Fibroblast of skin of scalp (primary cell): ENCODE measurements at regions not wholly inside any gene's neighbourhood (a gene's known extent, or its start where the extent isn't known, plus 50 kb on each side); places are given as distances from the start of the nearest gene placed in this dataset.
"Not testable (repeated sequence)": the region's sequence is repeated elsewhere in the genome, so short reads cannot be mapped to it uniquely, and the experiment has no call there.

Experiments
- DNase-seq: peaks from one replicate; pipeline ENCODE4 v3.0.0-alpha.2; 2013

- DNase-seq, result no peak
Measured at GRCh38 chr21:15204140-15204969, 139.6 kb upstream of the NRIP1 start.

DNA sequence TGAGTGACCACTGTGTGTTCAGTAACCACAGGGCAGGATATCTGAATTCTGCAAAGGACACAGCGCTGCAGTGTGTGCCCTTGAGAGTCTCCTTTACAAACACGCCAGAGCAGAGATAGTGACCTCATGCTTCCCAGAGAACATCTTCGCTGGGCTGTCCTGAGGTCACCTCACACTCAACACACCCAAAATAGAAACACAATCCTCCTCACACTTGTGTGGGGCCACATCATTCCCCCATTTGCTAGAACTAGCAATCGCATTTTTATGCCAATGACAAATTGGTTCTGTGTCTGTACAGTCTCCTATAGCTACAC is 140.1 kb upstream of the NRIP1 start:
- no peak for DNase-seq

- no peak for DNase-seq
Measured at GRCh38 chr21:15206514-15206913, 141.7 kb upstream of the NRIP1 start.

DNA sequence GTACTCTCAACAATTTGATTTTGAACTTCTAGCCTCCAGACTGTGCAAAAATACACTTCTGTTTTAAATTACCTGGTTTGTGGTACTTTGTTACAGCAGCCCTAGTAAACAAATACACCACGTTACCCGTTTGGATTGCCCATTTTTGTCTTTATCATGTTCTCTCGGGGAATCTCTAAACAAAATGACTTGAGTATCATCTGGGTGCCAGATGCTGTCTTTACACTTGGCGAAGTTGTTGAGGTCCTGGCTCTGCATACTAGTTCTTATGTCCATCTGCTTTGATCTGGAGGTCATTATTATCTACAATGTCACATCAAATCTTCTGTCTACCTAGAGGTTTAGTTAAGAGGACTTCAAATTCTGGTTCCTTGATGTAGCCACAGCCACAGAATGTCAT is 142.4 kb upstream of the NRIP1 start:
- DNase-seq, result no peak

- DNase-seq, result no peak
Measured at GRCh38 chr21:15207635-15208370, 143.0 kb upstream of the NRIP1 start.

DNA sequence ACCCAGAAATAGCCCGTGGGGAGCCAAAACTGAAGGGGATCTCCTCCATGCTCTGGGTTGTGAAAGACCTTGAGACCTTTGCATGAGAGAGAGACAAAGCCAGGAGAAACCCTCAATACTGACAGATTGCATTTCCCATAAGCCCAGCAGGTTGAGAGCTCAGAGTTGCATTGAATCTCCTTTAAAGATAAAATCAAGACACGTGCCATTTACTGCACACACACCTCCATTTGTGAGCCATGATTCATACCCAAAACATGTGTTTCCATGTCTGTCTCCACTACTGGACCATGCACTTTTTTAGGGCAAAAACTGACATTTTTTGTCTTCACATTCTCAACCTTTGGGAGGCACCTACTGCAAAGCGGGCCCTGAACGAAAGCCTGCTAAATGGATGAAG is 144.0 kb upstream of the NRIP1 start:
- DNase-seq, result no peak

- DNase-seq, result no peak
Measured at GRCh38 chr21:15209224-15209623, 144.4 kb upstream of the NRIP1 start.

DNA sequence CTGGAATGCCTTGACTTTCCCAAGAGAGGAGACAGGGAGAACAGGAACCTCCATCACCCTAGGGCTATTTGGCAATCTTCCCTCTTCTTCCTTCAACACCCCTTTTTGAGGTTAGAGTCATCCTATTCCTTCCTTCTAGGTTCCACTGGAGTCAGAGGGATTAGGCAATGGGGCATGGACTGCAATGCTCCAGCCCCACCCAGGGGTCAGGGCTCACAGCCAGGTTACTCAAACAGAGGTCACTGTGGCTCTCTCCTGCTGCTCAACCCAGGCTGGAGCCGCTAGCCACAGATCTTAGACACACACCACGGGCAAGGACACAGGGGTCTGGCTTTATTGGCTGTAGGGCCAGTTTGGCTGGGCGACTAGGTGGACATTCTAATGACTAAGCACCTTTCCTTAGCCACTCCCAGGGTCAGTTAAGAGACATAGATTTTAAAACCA is 145.5 kb upstream of the NRIP1 start:
- DNase-seq, result no peak

GRCh38 chr21:15211491-15212133 is 146.8 kb upstream of the NRIP1 start:
- DNase-seq, result no peak

- no peak for DNase-seq
Measured at GRCh38 chr21:15212206-15212605, 147.4 kb upstream of the NRIP1 start.

DNA sequence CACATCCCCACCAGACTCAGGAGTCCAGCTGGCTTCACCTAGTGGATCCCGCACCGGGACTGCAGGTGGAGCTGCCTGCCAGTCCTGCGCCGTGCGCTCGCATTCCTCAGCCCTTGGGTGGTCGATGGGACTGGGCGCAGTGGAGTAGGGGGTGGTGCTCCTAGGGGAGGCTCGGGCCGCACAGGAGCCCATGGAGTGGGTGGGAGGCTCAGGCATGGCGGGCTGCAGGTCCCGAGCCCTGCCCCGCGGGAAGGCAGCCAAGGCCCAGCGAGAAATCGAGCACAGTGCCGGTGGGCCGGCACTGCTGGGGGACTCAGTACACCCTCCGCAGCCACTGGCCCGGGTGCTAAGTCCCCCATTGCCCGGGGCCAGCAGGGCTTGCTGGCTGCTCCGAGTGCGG is 153.7 kb upstream of the NRIP1 start:
- DNase-seq, result not testable (repeated sequence)

DNA sequence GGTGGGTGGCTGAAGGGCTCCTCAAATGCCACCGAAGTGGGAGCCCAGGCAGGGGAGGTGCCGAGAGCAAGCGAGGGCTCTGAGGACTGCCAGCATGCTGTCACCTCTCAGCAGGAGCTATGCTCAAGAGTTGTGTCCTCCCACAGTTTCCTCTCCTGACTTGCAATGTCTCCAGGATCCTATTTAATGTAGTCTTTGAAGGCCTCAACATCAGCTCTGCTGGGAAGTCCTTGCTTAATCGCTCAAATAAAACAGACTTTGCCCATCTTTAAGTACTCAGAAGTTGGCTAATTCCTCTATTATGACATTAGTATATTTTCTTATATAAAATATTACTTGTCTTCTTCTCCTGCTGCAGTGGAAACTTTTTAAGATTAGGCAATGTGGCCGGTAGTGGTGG is 154.2 kb upstream of the NRIP1 start:
- DNase-seq, result no peak

GRCh38 chr21:15219894-15220293 is 155.1 kb upstream of the NRIP1 start:
- no peak for DNase-seq

DNA sequence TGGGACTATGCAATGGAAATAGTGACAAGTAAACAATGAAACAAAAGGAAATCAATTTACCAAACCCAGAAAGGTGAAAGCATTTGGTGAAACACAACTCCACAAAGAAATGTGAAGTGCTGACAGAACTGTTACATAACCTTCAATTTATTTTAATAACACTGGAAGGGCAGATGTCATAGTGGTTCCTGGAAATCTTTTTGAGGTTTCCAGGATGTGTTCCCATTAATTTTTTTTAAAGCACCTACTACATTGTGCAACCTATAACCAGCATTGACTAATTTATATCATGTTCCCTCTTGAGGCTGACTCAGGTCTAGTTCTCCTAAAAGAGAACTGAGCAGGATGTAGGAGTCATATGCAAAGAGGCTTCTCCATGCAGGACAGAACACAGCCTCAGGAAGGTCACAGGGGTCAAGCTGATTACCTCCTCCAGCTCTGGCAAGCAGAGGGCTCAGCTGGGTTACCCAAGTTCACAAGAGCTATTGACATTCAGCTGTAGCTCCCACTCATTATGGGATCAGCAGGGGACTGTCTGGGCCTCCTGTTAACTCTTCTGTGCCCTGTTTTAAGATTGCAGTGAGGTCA is 157.1 kb upstream of the NRIP1 start:
- DNase-seq, result no peak

DNA sequence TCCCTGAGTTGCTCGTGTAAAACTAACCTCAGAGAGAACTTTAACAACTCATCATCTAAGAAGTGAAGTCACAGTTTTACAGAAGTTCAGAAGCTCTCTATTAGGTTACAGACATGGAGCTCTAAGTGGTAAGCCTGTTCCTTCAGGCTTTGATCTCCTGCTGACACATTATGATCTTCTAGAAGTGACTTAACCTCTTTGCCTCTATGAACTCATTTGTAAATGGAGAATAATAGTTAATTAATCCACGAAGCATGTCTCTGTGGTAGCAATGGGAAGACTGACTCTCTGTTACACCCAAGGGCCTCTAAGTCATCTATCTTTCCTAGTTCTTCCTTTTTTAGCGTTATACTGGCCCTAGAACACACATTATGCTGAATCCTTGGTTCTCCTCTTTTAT is 157.9 kb upstream of the NRIP1 start:
- no peak for DNase-seq

DNA sequence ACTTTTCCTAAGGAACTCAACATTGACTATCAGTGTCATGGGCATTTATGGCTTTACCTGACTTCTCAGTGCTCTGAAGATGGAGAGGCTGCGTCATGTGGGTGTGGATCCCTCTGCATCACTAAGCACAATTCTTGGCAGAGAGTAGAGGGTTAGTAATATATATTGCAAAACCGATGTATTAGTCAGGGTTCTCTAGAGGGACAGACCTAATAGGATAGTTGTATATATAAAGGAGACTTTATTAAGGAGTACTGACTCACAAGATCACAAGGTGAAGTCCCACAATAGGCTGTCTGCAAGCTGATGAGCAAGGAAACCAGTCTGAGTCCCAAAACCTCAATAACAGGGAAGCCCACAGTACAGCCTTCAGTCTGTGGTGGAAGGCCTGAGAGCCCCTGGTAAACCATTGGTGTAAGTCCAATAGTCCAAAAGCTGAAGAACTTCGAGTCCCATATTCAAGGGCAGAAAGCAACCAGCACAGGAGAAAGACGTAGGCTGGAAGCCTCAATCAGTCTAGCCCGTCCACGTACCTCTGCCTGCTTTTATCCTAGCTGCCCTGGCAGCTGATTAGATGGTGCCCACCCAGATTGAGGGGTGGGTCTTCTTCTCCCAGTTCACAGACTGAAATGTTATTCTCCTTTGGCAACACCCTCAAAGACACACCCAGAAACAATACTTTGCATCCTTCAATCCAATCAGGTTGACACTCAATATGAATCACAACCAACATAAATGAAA is 159.7 kb upstream of the NRIP1 start:
- peak; percentile 58 for DNase-seq

GRCh38 chr21:15227919-15228318 is 163.1 kb upstream of the NRIP1 start:
- DNase-seq, result no peak

DNA sequence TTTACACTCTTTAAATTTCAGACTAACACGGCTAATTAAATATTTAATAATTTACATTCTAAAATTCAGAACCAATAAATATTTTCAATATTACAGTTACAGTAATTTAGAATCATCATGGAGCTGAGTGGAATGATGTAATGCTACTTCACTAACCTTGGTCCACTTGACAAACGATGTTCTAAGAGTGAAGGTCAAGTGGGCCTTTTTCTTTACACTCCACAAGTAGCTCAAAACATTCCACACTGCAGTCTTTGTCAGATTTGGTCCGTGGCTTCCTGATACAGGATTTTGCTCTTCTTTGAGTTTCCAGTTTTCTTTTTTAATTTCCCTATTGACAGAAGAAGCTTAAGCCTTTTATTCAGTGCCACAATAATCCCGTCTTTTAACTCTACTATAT is 164.6 kb upstream of the NRIP1 start:
- no peak for DNase-seq

DNA sequence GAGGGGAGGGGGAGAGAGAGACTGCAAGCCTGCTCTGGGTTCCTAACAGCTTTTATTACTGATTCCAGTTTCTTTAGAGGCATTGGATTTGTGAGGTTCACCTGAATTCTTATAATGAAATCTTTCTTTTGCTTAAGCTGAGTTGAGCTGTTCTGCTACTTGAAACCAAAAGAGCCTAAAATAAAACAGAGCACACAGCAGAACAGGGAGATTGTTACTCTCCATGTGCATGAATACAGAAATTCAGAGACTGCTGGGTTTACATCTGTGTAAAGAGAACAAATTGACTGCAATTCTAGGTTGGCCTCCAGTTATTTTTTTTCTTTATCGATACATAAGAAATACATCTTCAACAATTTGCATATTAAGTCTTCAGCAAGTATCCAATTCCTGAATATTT is 168.8 kb upstream of the NRIP1 start:
- DNase-seq, result no peak

DNA sequence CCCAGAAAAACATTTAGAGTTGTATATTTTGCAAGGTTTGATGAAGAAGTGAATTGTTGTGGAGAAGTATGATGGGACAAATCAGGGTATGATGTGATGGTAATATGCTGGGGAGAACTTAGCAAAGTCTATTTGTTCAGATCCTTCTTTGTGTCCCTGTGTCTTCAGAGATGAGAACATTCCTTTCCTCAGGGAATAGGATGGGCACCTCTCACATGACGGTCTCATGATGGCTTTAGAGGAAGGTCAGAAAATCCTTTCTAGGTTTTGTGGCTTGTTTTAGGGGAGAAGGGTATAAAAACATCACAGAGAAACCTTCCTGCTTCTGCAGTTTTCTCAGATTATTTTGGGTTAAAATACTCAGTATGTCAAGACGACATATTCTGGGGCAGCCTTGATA is 171.3 kb upstream of the NRIP1 start:
- DNase-seq, result no peak

DNA sequence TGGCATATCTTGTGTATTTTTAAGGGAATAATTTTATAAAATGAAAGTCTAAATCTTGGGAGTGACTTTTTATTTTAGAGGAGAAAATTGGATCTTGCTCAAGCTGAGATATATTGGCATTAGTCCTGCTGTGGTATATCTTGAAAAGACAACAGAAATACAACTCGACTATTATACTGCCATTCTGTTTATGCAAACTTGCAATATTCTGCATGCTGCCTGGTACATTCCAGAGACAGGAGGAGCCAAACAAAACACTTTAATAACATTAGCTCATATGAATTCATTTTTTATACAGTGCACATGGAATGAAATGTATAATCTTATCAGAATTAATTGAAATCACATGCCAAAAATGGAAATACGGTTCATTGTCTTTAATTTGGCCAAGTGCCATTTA is 176.0 kb upstream of the NRIP1 start:
- no peak for DNase-seq

DNA sequence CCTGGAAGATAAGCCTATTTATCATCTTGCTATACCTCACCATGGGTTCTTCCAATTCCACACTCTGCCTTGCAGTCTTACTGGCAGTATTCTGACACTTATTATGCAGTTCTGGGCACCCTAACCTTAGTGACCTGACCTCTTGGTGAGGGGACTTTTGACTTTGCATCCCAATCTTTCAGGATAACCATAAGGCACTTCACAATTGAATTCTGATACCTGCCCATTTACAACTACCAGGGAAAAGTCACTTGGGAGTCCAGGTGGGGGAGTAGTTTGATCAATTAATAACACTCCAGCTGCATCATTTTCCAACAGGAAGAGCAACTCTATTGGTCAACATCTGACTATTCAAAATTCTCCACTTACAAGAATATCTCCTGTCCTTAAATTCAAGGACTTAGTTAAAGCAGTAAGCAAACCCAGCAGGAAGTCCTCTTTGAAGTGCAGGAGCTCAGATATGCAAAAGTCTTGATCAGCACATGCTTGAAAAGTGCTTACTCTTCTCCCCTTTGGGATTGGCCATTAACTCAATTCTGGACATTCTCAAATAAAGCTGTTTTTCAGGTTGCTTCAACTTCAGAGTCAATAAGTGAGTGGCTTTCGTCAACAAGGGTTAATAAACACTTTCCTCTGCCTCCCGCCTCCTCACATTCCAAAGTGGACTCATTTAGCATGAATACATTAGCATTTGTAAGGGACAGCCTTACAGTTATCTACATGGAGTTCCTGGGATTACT is 177.4 kb upstream of the NRIP1 start:
- DNase-seq, result no peak
